Activated naive CD8-positive, alpha-beta T cell (primary cell): ENCODE measurements at regions not wholly inside any gene's neighbourhood (a gene's known extent, or its start where the extent isn't known, plus 50 kb on each side); places are given as distances from the start of the nearest gene placed in this dataset.
"Not testable (repeated sequence)": the region's sequence is repeated elsewhere in the genome, so short reads cannot be mapped to it uniquely, and the experiment has no call there.

Experiments used
- H3K27ac Mint-ChIP-seq: one replicate; pipeline ENCODE4 v1.8.0; 2021; ENCODE audit warnings: mixed read lengths
- H3K27me3 Mint-ChIP-seq: one replicate; pipeline ENCODE4 v1.8.0; 2021; ENCODE audit warnings: mixed read lengths
- H3K36me3 Mint-ChIP-seq: one replicate; pipeline ENCODE4 v1.8.0; 2021; ENCODE audit warnings: mixed read lengths
- H3K4me1 Mint-ChIP-seq: one replicate; pipeline ENCODE4 v1.8.0; 2021; ENCODE audit warnings: low read depth, mixed read lengths
- H3K4me3 Mint-ChIP-seq: one replicate; pipeline ENCODE4 v1.8.0; 2021; ENCODE audit warnings: mild to moderate bottlenecking, mixed read lengths
- H3K9me3 Mint-ChIP-seq: one replicate; pipeline ENCODE4 v1.8.0; 2021; ENCODE audit warnings: low read depth, mixed read lengths

GRCh38 chr17:43289670-43290069, 55.9 kb upstream of the RNU2-1 start:
- H3K36me3 Mint-ChIP-seq, H3K4me1 Mint-ChIP-seq, H3K27ac Mint-ChIP-seq, H3K4me3 Mint-ChIP-seq, H3K27me3 Mint-ChIP-seq, H3K9me3 Mint-ChIP-seq: not testable (repeated sequence)

DNA sequence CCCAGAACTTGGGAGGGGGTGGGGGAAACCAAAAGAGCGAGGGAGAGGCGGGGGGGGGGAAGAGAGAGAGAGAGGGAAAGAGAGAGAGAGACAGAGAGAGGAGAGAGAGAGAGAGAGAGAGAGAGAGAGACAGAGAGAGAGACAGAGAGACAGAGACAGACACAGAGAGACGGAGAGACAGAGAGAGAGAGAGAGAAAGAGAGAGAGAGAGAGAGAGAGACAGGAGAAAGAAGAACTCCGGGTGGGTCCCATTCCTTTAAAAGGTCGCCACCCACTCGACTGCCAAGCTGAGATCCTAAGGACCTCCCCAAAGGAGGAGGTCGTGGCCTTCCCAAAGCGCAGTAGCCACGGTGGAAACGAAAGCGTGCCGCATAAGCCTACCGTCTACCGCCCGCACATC, 49.8 kb upstream of the RNU2-1 start:
- H3K9me3 Mint-ChIP-seq, H3K4me1 Mint-ChIP-seq, H3K4me3 Mint-ChIP-seq, H3K36me3 Mint-ChIP-seq, H3K27ac Mint-ChIP-seq, H3K27me3 Mint-ChIP-seq: not testable (repeated sequence)
